ENCODE measurements at regions not wholly inside any gene's neighbourhood (a gene's known extent, or its start where the extent isn't known, plus 50 kb on each side); places are given as distances from the start of the nearest gene placed in this dataset.

- TF ChIP-seq CTCF (conservative IDR thresholded peaks at IDR 0.05; ENCODE audit: low read length): no peak
- no peak for TF ChIP-seq EZH2phosphoT487 (IDR thresholded peaks at IDR 0.05; ENCODE audit: borderline replicate concordance, low read depth, low read length)
These were observed 324.0 kb downstream of the IPMK start for GRCh38 chr10:57943701-57944100.
